IMR-90 (cell line): ENCODE measurements at regions not wholly inside any gene's neighbourhood (a gene's known extent, or its start where the extent isn't known, plus 50 kb on each side); places are given as distances from the start of the nearest gene placed in this dataset.

Source experiments
- ATAC-seq: fragments of 200-7000 bp; cut with Tn5 transposase; 2 replicates; pipeline ENCODE4 v1.9.1; 2020; ENCODE audit warnings: low read depth, mild to moderate bottlenecking, moderate library complexity
- BruUV-seq: library from RNA; stranded (reverse); fragments of 400-500 nt; replicated peaks from 2 replicates; lab custom pipeline; 2021; lab: Mats Ljungman, UMichigan
- CTCF ChIA-PET: fragments of 300-600 bp; formaldehyde crosslinking; extraction: SDS; loops from one replicate; lab custom pipeline; 2021; ENCODE audit warnings: antibody characterized with exemption; lab: Yijun Ruan, JAX
- POLR2A ChIA-PET: fragments of 300-600 bp; sonication (Branson Sonifier 250); formaldehyde crosslinking; loops from one replicate; lab custom pipeline; 2022; ENCODE audit warnings: antibody characterized with exemption; ENCODE audit not compliant: unreplicated experiment; lab: Charles Lee
- DNase-seq: peaks from one replicate; pipeline ENCODE4 v3.0.0; 2013
- H2AFZ ChIP-seq: replicated peaks from 2 replicates; pipeline ENCODE3; 2013; ENCODE audit warnings: low read length, mild to moderate bottlenecking; ENCODE audit not compliant: poor library complexity
- H2AK5ac ChIP-seq: 2 replicates; pipeline ENCODE4 v1.6.1; 2013; ENCODE audit warnings: low read depth, low read length, inconsistent platforms
- H2AK9ac ChIP-seq: replicated peaks from 2 replicates; pipeline ENCODE3; 2013; ENCODE audit warnings: mild to moderate bottlenecking, low read depth, low read length, moderate library complexity; ENCODE audit not compliant: poor library complexity
- H2BK120ac ChIP-seq: 2 replicates; pipeline ENCODE4 v1.6.1; 2013; ENCODE audit warnings: low read depth, low read length, inconsistent platforms
- H2BK15ac ChIP-seq: 3 replicates; pipeline ENCODE4 v1.6.1; 2013; ENCODE audit warnings: low read depth, low read length, inconsistent platforms
- H2BK20ac ChIP-seq: 2 replicates; pipeline ENCODE4 v1.6.1; 2013; ENCODE audit warnings: low read depth, mild to moderate bottlenecking, inconsistent platforms, low read length, moderate library complexity
- H2BK5ac ChIP-seq: 2 replicates; pipeline ENCODE4 v1.6.1; 2013; ENCODE audit warnings: mild to moderate bottlenecking, low read depth, low read length, inconsistent platforms; ENCODE audit not compliant: poor library complexity, severe bottlenecking
- H3K14ac ChIP-seq: replicated peaks from 2 replicates; pipeline ENCODE4 v1.6.1; 2013; ENCODE audit warnings: low read depth, low read length, inconsistent platforms
- H3K18ac ChIP-seq: 2 replicates; pipeline ENCODE4 v1.6.1; 2013; ENCODE audit warnings: low read depth, low read length, control low read depth
- H3K23ac ChIP-seq: 2 replicates; pipeline ENCODE4 v1.6.1; 2013; ENCODE audit warnings: low read depth, low read length, inconsistent platforms
- H3K27ac ChIP-seq: 2 replicates; pipeline ENCODE4 v1.5.1; 2013; ENCODE audit warnings: mild to moderate bottlenecking, control low read depth, low read length; ENCODE audit not compliant: insufficient read depth
- H3K27me3 ChIP-seq: 2 replicates; pipeline ENCODE4 v1.6.1; 2013; ENCODE audit warnings: low read length; ENCODE audit not compliant: control insufficient read depth, insufficient read depth
- H3K36me3 ChIP-seq: 2 replicates; pipeline ENCODE4 v1.6.1; 2013; ENCODE audit warnings: low read length, mixed read lengths; ENCODE audit not compliant: control insufficient read depth, insufficient read depth
- H3K4ac ChIP-seq: 2 replicates; pipeline ENCODE4 v1.6.1; 2013; ENCODE audit warnings: low read depth, low read length, inconsistent platforms
- H3K4me1 ChIP-seq: 2 replicates; pipeline ENCODE4 v1.6.1; 2013; ENCODE audit warnings: low read length, mixed read lengths; ENCODE audit not compliant: control insufficient read depth, insufficient read depth
- H3K4me2 ChIP-seq: 2 replicates; pipeline ENCODE4 v1.6.1; 2013; ENCODE audit warnings: low read depth, mild to moderate bottlenecking, control low read depth, low read length, moderate library complexity
- H3K4me3 ChIP-seq: 2 replicates; pipeline ENCODE4 v1.5.1; 2013; ENCODE audit warnings: low read depth, mild to moderate bottlenecking, control low read depth, low read length, moderate library complexity; ENCODE audit not compliant: insufficient read depth
- H3K56ac ChIP-seq: 2 replicates; pipeline ENCODE4 v1.6.1; 2013; ENCODE audit warnings: low read length, inconsistent platforms; ENCODE audit not compliant: insufficient read depth; ENCODE audit errors: extremely low read depth
- H3K79me1 ChIP-seq, 2 experiments: 2 replicates each; pipeline ENCODE4 v1.6.1; 2013; ENCODE audit warnings: low read length in 2 of 2, inconsistent platforms in 1 of 2, low read depth in 1 of 2
- H3K9ac ChIP-seq: 2 replicates; pipeline ENCODE4 v1.6.1; 2013; ENCODE audit warnings: low read depth, low read length, control low read depth
- H3K9me1 ChIP-seq: 2 replicates; pipeline ENCODE4 v1.6.1; 2013; ENCODE audit warnings: low read length, inconsistent platforms; ENCODE audit not compliant: insufficient read depth
- H3K9me3 ChIP-seq: 2 replicates; pipeline ENCODE4 v1.6.1; 2013; ENCODE audit warnings: low read length; ENCODE audit not compliant: control insufficient read depth, insufficient read depth
- H4K20me1 ChIP-seq: 2 replicates; pipeline ENCODE4 v1.6.1; 2013; ENCODE audit warnings: low read length, inconsistent platforms; ENCODE audit not compliant: insufficient read depth
- H4K5ac ChIP-seq: 2 replicates; pipeline ENCODE4 v1.6.1; 2013; ENCODE audit warnings: mild to moderate bottlenecking, low read depth, low read length, control low read depth
- H4K8ac ChIP-seq, 2 experiments: 2 replicates each; pipeline ENCODE4 v1.6.1; 2013; ENCODE audit warnings: low read depth in 2 of 2, low read length in 2 of 2, control low read depth in 1 of 2, inconsistent platforms in 1 of 2
- H4K91ac ChIP-seq: 2 replicates; pipeline ENCODE4 v1.6.1; 2013; ENCODE audit warnings: low read depth, low read length, inconsistent platforms; ENCODE audit not compliant: insufficient read depth
- BHLHE40 ChIP-seq: fragments of 150-350 bp; IDR thresholded peaks from 2 replicates; pipeline ENCODE4 v1.6.1; 2016; ENCODE audit warnings: mild to moderate bottlenecking, low read depth, low read length
- CEBPB ChIP-seq: IDR thresholded peaks from 2 replicates; pipeline ENCODE4 v1.6.1; 2012; ENCODE audit warnings: low read depth, low read length, improper control_type of control experiment
- CHD1 ChIP-seq: IDR thresholded peaks from 2 replicates; pipeline ENCODE4 v1.6.1; 2012; ENCODE audit warnings: low read depth, low read length, improper control_type of control experiment
- FOS ChIP-seq: fragments of 150-350 bp; IDR thresholded peaks from 2 replicates; pipeline ENCODE4 v1.6.1; 2016; ENCODE audit warnings: low read depth, low read length
- MAFK ChIP-seq: IDR thresholded peaks from 2 replicates; pipeline ENCODE4 v1.6.1; 2012; ENCODE audit warnings: low read depth, low read length, improper control_type of control experiment
- MAZ ChIP-seq: IDR thresholded peaks from 2 replicates; pipeline ENCODE4 v1.6.1; 2012; ENCODE audit warnings: low read depth, mild to moderate bottlenecking, low read length, improper control_type of control experiment, moderate library complexity, borderline replicate concordance
- NFE2L2 ChIP-seq: fragments of 150-350 bp; IDR thresholded peaks from 2 replicates; pipeline ENCODE4 v1.6.1; 2016; ENCODE audit warnings: low read depth, mild to moderate bottlenecking, low read length
- POLR2A ChIP-seq: IDR thresholded peaks from 2 replicates; pipeline ENCODE4 v1.6.1; 2012; ENCODE audit warnings: mild to moderate bottlenecking, low read depth, low read length
- RCOR1 ChIP-seq: IDR thresholded peaks from 2 replicates; pipeline ENCODE4 v1.6.1; 2012; ENCODE audit warnings: mild to moderate bottlenecking, low read length, improper control_type of control experiment; ENCODE audit not compliant: insufficient replicate concordance
- RFX5 ChIP-seq: IDR thresholded peaks from 2 replicates; pipeline ENCODE4 v1.8.0; 2012; ENCODE audit warnings: low read depth, mild to moderate bottlenecking, low read length, moderate library complexity
- SMC3 ChIP-seq: fragments of 150-350 bp; IDR thresholded peaks from 2 replicates; pipeline ENCODE4 v1.6.1; 2016; ENCODE audit warnings: low read depth, mild to moderate bottlenecking, antibody characterized with exemption, low read length, moderate library complexity
- WGBS, 2 experiments: methylation state at CpG; one replicate each; pipeline versions ENCODE4 v1.1.5 to v1.1.7; 2013; ENCODE audit warnings: missing lambda C conversion rate in 2 of 2; ENCODE audit not compliant: insufficient read length in 1 of 2; ENCODE audit errors: extremely low coverage in 2 of 2; 5-methylcytosine and 5-hydroxymethylcytosine counted together
- dilution Hi-C: fragments of 300-500 bp; cut with HindIII; formaldehyde crosslinking; loops from one replicate; pipeline ENCODE4 v1.14.3; 2018; ENCODE audit warnings: low sequenced_read_pairs; ENCODE audit not compliant: unreplicated experiment
- in situ Hi-C: fragments of 300-500 bp; cut with MboI; formaldehyde crosslinking; loops from 3 replicates; pipeline ENCODE4 v1.14.3; 2019; ENCODE audit warnings: low sequenced_read_pairs, inconsistent platforms, mixed read lengths
- intact Hi-C: fragments of 100-400 bp; cut with micrococcal nuclease; formaldehyde crosslinking; loops from 2 replicates; pipeline ENCODE4 v1.10.0; 2022

DNA sequence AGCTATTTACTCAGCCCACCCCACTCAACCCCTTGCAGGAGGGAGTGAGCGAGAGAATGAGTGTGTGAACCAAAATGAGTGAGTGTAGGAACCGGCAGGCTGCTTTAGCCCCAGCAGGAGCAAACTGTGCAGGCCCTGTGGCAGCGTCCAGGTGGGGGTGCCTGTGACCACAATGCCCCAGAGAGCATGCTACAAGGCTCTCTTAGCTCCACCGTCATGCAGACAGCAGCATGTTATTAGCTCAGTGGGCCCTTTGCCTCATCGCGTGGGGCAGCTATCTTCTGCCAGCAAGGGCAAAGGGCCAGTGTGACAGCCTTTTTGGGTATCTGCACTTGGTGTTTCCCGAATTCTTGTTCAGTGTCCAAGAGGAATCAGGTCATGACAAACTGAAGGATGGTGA lies 271.3 kb downstream of the GPM6A start:
- H2AK5ac ChIP-seq: no peak overlapping the region
- POLR2A ChIA-PET: no interaction called here
- H3K14ac ChIP-seq: no peak overlapping the region
- no peaks in the 10 kb centered on the region for H3K27me3 ChIP-seq
- no TSS peak for BruUV-seq
- H3K4me2 ChIP-seq: no peak overlapping the region
- no peak overlapping the region for H2AFZ ChIP-seq
- no peaks in the 10 kb centered on the region for H3K36me3 ChIP-seq
- in situ Hi-C loops (loop anchor here (25.0 kb wide), 2 partner anchors 778 to 1178 kb away; no protein-coding TSS in a partner anchor), dilution Hi-C loops (no loop called here), intact Hi-C loops (no loop called here)
- no peak overlapping the region for H3K23ac ChIP-seq
- H3K27ac ChIP-seq: no peak overlapping the region
- H2AK9ac ChIP-seq: no peak overlapping the region
- H3K4ac ChIP-seq: no peak overlapping the region
- ATAC-seq (no peak), DNase-seq (no peak)
- no peak overlapping the region for H2BK15ac ChIP-seq
- H2BK120ac ChIP-seq: no peak overlapping the region
- H3K4me1 ChIP-seq: no peaks in the 10 kb centered on the region
- H3K18ac ChIP-seq: no peak overlapping the region
- H3K9me1 ChIP-seq: no peaks in the 10 kb centered on the region
- TF ChIP-seq FOS (no peak), BHLHE40 (no peak), NFE2L2 (no peak), POLR2A (no peak), SMC3 (no peak), CHD1 (no peak), MAZ (no peak), RFX5 (no peak), CEBPB (no peak), RCOR1 (no peak), MAFK (no peak)
- no peak overlapping the region for H3K4me3 ChIP-seq
- no peaks in the 10 kb centered on the region for H3K79me1 ChIP-seq
- no peak overlapping the region for H4K91ac ChIP-seq
- CTCF ChIA-PET: no interaction called here
- no peak overlapping the region for H3K56ac ChIP-seq
- H3K9ac ChIP-seq: no peak overlapping the region
- no peak overlapping the region for H2BK20ac ChIP-seq
- no peak overlapping the region for H4K5ac ChIP-seq
- no peak overlapping the region for H2BK5ac ChIP-seq
- H4K8ac ChIP-seq: no peak overlapping the region
- H4K20me1 ChIP-seq: no peaks in the 10 kb centered on the region
- 77% methylated on average over 6 of the region's 7 CpGs; no CpG with 5 or more reads in 1 of the 2 experiments for WGBS, 2 experiments
- H3K9me3 ChIP-seq: peaks cover 3% of the 10 kb centered on the region; the same call in 1 of the 2 replicates
